Fibroblast of upper back skin (primary cell): ENCODE measurements at regions not wholly inside any gene's neighbourhood (a gene's known extent, or its start where the extent isn't known, plus 50 kb on each side); places are given as distances from the start of the nearest gene placed in this dataset.
A peak's percentile ranks its signal among the peaks of the same experiment; 100 is the strongest.

Source experiments
- DNase-seq: peaks from one replicate; pipeline ENCODE4 v3.0.0-alpha.2; 2013

GRCh38 chr6:167495506-167496401, 170.9 kb downstream of the TTLL2 start:
- DNase-seq: no peak

GRCh38 chr6:167496707-167497106, 171.8 kb downstream of the TTLL2 start:
- DNase-seq: no peak

- DNase-seq: peak; percentile 5
Measured at GRCh38 chr6:167497428-167498056, 172.7 kb downstream of the TTLL2 start.

GRCh38 chr6:167499161-167499660, 174.3 kb downstream of the TTLL2 start:
- no peak for DNase-seq

GRCh38 chr6:167500961-167501360, 176.1 kb downstream of the TTLL2 start:
- DNase-seq: no peak

- no peak for DNase-seq
Measured at GRCh38 chr6:167501831-167502385, 177.0 kb downstream of the TTLL2 start.

- no peak for DNase-seq
Measured at GRCh38 chr6:167502471-167502870, 177.6 kb downstream of the TTLL2 start.

GRCh38 chr6:167504385-167504961, 179.6 kb downstream of the TTLL2 start:
- no peak for DNase-seq

- DNase-seq: no peak
Measured at GRCh38 chr6:167505199-167505598, 180.3 kb downstream of the TTLL2 start.

- DNase-seq: no peak
Measured at GRCh38 chr6:167505782-167506181, 180.9 kb downstream of the TTLL2 start.

GRCh38 chr6:167506443-167507301, 181.8 kb downstream of the TTLL2 start:
- DNase-seq: no peak

GRCh38 chr6:167507376-167507945, 182.6 kb downstream of the TTLL2 start:
- no peak for DNase-seq

GRCh38 chr6:167508919-167509852, 184.3 kb downstream of the TTLL2 start:
- no peak for DNase-seq

GRCh38 chr6:167509853-167510220, 185.0 kb downstream of the TTLL2 start:
- no peak for DNase-seq

GRCh38 chr6:167510648-167511047, 185.8 kb downstream of the TTLL2 start:
- no peak for DNase-seq

GRCh38 chr6:167512696-167513375, 187.9 kb downstream of the TTLL2 start:
- no peak for DNase-seq

- no peak for DNase-seq
Measured at GRCh38 chr6:167513778-167514177, 188.9 kb downstream of the TTLL2 start.

- no peak for DNase-seq
Measured at GRCh38 chr6:167514524-167514923, 189.6 kb downstream of the TTLL2 start.

GRCh38 chr6:167515873-167516507, 191.1 kb downstream of the TTLL2 start:
- no peak for DNase-seq
